HepG2 (cell line): ENCODE measurements at regions not wholly inside any gene's neighbourhood (a gene's known extent, or its start where the extent isn't known, plus 50 kb on each side); places are given as distances from the start of the nearest gene placed in this dataset.

ENCODE experiments used
- EHMT2 ChIP-seq: fragments of 200-600 bp; sonication (generic); IDR thresholded peaks from 2 replicates; pipeline ENCODE4 v1.7.0; 2017; ENCODE audit warnings: antibody characterized with exemption, low read depth, low read length, borderline replicate concordance
- EP300 ChIP-seq, 3 experiments: sonication (generic) in 1 of 3; formaldehyde crosslinking in 1 of 3; IDR thresholded peaks; 2 replicates each; pipeline versions ENCODE4 v1.5.1 to v1.6.1; 2011 to 2020; ENCODE audit warnings: low read depth in 2 of 3, low read length in 2 of 3, borderline replicate concordance in 1 of 3, improper control_type of control experiment in 1 of 3, mild to moderate bottlenecking in 1 of 3, missing genetic modification reagents in 1 of 3, moderate library complexity in 1 of 3
- IRF2 ChIP-seq: IDR thresholded peaks from 2 replicates; pipeline ENCODE4 v1.6.1; 2018; ENCODE audit warnings: missing genetic modification reagents, missing compliant biosample characterization
- SIX1 ChIP-seq: sonication (generic); formaldehyde crosslinking; IDR thresholded peaks from 2 replicates; pipeline ENCODE4 v1.4.0; 2020; ENCODE audit warnings: missing genetic modification reagents, borderline replicate concordance
- U2AF1 ChIP-seq: fragments of 200-400 bp; formaldehyde crosslinking; optimal IDR thresholded peaks from 2 replicates; pipeline ENCODE3; 2017; ENCODE audit warnings: mild to moderate bottlenecking, low read depth, low read length
- ZBTB20 ChIP-seq: sonication (generic); formaldehyde crosslinking; IDR thresholded peaks from 2 replicates; pipeline ENCODE4 v1.8.1; 2023; ENCODE audit warnings: missing genetic modification reagents, low read depth, mild to moderate bottlenecking, borderline replicate concordance
- ZNF205 ChIP-seq: IDR thresholded peaks from 2 replicates; pipeline ENCODE4 v1.6.1; 2018; ENCODE audit warnings: missing biosample characterization, missing genetic modification reagents
- TF ChIP-seq, protein P1 (sequence below): sonication (generic); formaldehyde crosslinking; IDR thresholded peaks from 2 replicates; pipeline ENCODE4 v1.5.0; 2020; ENCODE audit warnings: mild to moderate bottlenecking, missing genetic modification reagents, moderate library complexity

- TF ChIP-seq ZNF205 (CRISPR knock-in tag) (no peak), ZBTB20 (CRISPR knock-in tag) (no peak), EP300 (IDR thresholded peaks at IDR 0.05; ENCODE audit: low read depth in 2 of 2, low read length in 2 of 2) (no peak), EP300 (CRISPR knock-in tag; IDR thresholded peaks at IDR 0.05; ENCODE audit: borderline replicate concordance) (no peak), U2AF1 (no peak), IRF2 (CRISPR knock-in tag) (no peak), SIX1 (CRISPR knock-in tag) (no peak), EHMT2 (no peak)
- TF ChIP-seq, protein P1, sequence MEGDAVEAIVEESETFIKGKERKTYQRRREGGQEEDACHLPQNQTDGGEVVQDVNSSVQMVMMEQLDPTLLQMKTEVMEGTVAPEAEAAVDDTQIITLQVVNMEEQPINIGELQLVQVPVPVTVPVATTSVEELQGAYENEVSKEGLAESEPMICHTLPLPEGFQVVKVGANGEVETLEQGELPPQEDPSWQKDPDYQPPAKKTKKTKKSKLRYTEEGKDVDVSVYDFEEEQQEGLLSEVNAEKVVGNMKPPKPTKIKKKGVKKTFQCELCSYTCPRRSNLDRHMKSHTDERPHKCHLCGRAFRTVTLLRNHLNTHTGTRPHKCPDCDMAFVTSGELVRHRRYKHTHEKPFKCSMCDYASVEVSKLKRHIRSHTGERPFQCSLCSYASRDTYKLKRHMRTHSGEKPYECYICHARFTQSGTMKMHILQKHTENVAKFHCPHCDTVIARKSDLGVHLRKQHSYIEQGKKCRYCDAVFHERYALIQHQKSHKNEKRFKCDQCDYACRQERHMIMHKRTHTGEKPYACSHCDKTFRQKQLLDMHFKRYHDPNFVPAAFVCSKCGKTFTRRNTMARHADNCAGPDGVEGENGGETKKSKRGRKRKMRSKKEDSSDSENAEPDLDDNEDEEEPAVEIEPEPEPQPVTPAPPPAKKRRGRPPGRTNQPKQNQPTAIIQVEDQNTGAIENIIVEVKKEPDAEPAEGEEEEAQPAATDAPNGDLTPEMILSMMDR (CRISPR knock-in tag) = no peak
These were observed 396.0 kb upstream of the MCTP2 start for GRCh38 chr15:93835344-93835743.
